ENCODE measurements at regions not wholly inside any gene's neighbourhood (a gene's known extent, or its start where the extent isn't known, plus 50 kb on each side); places are given as distances from the start of the nearest gene placed in this dataset.

- DNase-seq, result no peak
Measured at GRCh38 chr13:103969520-103970050, 903.4 kb upstream of the SLC10A2 start.

GRCh38 chr13:103965506-103966243 lies 899.5 kb upstream of the SLC10A2 start:
- no peak for DNase-seq

GRCh38 chr13:103961784-103962183 lies 895.6 kb upstream of the SLC10A2 start:
- no peak for DNase-seq

- no peak for DNase-seq
Measured at GRCh38 chr13:103961129-103961528, 894.9 kb upstream of the SLC10A2 start.

- DNase-seq, result no peak
Measured at GRCh38 chr13:103960001-103960400, 893.8 kb upstream of the SLC10A2 start.

- DNase-seq, result no peak
Measured at GRCh38 chr13:103958691-103959090, 892.5 kb upstream of the SLC10A2 start.

- no peak for DNase-seq
Measured at GRCh38 chr13:103957939-103958338, 891.7 kb upstream of the SLC10A2 start.

- DNase-seq, result no peak
Measured at GRCh38 chr13:103953859-103954258, 887.6 kb upstream of the SLC10A2 start.

GRCh38 chr13:103952183-103952582 lies 886.0 kb upstream of the SLC10A2 start:
- DNase-seq, result no peak

- no peak for DNase-seq
Measured at GRCh38 chr13:103948426-103948825, 882.2 kb upstream of the SLC10A2 start.

- no peak for DNase-seq
Measured at GRCh38 chr13:103945836-103946235, 879.6 kb upstream of the SLC10A2 start.

- no peak for DNase-seq
Measured at GRCh38 chr13:103941506-103942140, 875.4 kb upstream of the SLC10A2 start.

- no peak for DNase-seq
Measured at GRCh38 chr13:103935117-103935516, 868.9 kb upstream of the SLC10A2 start.

- DNase-seq, result no peak
Measured at GRCh38 chr13:103931885-103932284, 865.7 kb upstream of the SLC10A2 start.

GRCh38 chr13:103931331-103931845 lies 865.2 kb upstream of the SLC10A2 start:
- no peak for DNase-seq

GRCh38 chr13:103926118-103926517 lies 859.9 kb upstream of the SLC10A2 start:
- no peak for DNase-seq

- DNase-seq, result no peak
Measured at GRCh38 chr13:103908911-103909310, 842.7 kb upstream of the SLC10A2 start.

- no peak for DNase-seq
Measured at GRCh38 chr13:103908274-103908673, 842.1 kb upstream of the SLC10A2 start.

- no peak for DNase-seq
Measured at GRCh38 chr13:103903790-103904189, 837.6 kb upstream of the SLC10A2 start.

GRCh38 chr13:103898481-103898880 lies 832.3 kb upstream of the SLC10A2 start:
- no peak for DNase-seq

- no peak for DNase-seq
Measured at GRCh38 chr13:103895835-103896531, 829.8 kb upstream of the SLC10A2 start.

- no peak for DNase-seq
Measured at GRCh38 chr13:103894626-103895025, 828.4 kb upstream of the SLC10A2 start.

- no peak for DNase-seq
Measured at GRCh38 chr13:103884101-103884723, 818.0 kb upstream of the SLC10A2 start.
